ENCODE measurements at regions not wholly inside any gene's neighbourhood (a gene's known extent, or its start where the extent isn't known, plus 50 kb on each side); places are given as distances from the start of the nearest gene placed in this dataset.

DNA sequence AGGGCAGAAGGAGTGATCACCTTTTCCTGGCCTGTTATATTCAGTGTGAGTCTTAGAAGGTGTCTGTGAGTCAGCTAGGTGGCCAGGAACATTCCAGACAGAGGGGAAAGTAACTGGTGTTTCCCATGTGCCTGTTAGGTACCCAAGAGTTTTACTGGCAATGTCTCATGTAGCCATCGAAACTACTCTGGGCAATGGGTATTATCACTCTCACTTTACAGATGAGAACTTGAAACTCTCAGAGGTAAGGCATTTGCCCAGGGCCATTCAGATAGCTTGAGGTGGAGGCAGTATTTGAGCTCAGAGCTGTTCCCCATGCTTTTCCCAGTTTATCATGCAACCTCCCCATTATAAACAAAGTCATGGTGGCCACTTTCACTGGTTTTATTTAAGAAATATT is 80.4 kb upstream of the NHS start:
- ChIA-PET SMC1A (ENCODE audit: uncharacterized antibody, unreplicated experiment) (interaction anchor here (0.9 kb wide), 1 partner anchor 51 kb away, joined by 3 read pairs; no protein-coding TSS in a partner anchor), RAD21 (ENCODE audit: unreplicated experiment) (no interaction called here), CTCF (no interaction called here), POLR2A (interaction anchor here (0.7 kb wide), 1 partner anchor 21 kb away, joined by 5 read pairs; no protein-coding TSS in a partner anchor)
- Histone ChIP-seq H3K9me3 (replicated peaks; ENCODE audit: control insufficient read depth, insufficient read depth, low read length) (no peaks in the 10 kb centered on the region), H3K27me3 (replicated peaks in 1 of 2; ENCODE audit: control insufficient read depth in 2 of 2, insufficient read depth in 2 of 2, low read length in 1 of 2) (no peaks in the 10 kb centered on the region), H2AFZ (ENCODE audit: control insufficient read depth, low read depth, low read length) (no peak overlapping the region), H3K9ac (ENCODE audit: control insufficient read depth, insufficient read depth, low read length) (no peak overlapping the region), H4K20me1 (ENCODE audit: control insufficient read depth, insufficient read depth) (no peaks in the 10 kb centered on the region), H3K27ac (ENCODE audit: control insufficient read depth, insufficient read depth) (no peak overlapping the region), H3K4me1 (ENCODE audit: control insufficient read depth, insufficient read depth, low read length) (no peaks in the 10 kb centered on the region), H3K79me2 (ENCODE audit: control insufficient read depth, insufficient read depth, low read length) (no peaks in the 10 kb centered on the region), H3K4me2 (ENCODE audit: control insufficient read depth, insufficient read depth) (no peak overlapping the region), H3K36me3 (ENCODE audit: control insufficient read depth in 2 of 2, insufficient read depth in 2 of 2, low read length in 1 of 2) (no peaks in the 10 kb centered on the region), H3K4me3 (no peak overlapping the region)
- DNase-seq (ENCODE audit: low read depth, low spot score) (no peak), ATAC-seq (no peak), FAIRE-seq (no peak)
- WGBS (ENCODE audit: insufficient coverage, insufficient replicate concordance, low lambda C conversion rate, missing lambda C conversion rate), result 0% methylated on average over 1 of the region's 1 CpG
- in situ Hi-C loops (cut with MboI), result no loop called here
- intact Hi-C loops (cut with micrococcal nuclease; ENCODE audit: unreplicated experiment), result no loop called here
- no TSS peak for BruUV-seq (replicated peaks)
- TF ChIP-seq TCF7 (IDR thresholded peaks at IDR 0.05; ENCODE audit: borderline replicate concordance), result no peak
- no peak for TF ChIP-seq POLR2AphosphoS2 (IDR thresholded peaks at IDR 0.05; ENCODE audit: low read depth, low read length)
- no peak for TF ChIP-seq HDGF (IDR thresholded peaks at IDR 0.05)
- TF ChIP-seq, protein P1, sequence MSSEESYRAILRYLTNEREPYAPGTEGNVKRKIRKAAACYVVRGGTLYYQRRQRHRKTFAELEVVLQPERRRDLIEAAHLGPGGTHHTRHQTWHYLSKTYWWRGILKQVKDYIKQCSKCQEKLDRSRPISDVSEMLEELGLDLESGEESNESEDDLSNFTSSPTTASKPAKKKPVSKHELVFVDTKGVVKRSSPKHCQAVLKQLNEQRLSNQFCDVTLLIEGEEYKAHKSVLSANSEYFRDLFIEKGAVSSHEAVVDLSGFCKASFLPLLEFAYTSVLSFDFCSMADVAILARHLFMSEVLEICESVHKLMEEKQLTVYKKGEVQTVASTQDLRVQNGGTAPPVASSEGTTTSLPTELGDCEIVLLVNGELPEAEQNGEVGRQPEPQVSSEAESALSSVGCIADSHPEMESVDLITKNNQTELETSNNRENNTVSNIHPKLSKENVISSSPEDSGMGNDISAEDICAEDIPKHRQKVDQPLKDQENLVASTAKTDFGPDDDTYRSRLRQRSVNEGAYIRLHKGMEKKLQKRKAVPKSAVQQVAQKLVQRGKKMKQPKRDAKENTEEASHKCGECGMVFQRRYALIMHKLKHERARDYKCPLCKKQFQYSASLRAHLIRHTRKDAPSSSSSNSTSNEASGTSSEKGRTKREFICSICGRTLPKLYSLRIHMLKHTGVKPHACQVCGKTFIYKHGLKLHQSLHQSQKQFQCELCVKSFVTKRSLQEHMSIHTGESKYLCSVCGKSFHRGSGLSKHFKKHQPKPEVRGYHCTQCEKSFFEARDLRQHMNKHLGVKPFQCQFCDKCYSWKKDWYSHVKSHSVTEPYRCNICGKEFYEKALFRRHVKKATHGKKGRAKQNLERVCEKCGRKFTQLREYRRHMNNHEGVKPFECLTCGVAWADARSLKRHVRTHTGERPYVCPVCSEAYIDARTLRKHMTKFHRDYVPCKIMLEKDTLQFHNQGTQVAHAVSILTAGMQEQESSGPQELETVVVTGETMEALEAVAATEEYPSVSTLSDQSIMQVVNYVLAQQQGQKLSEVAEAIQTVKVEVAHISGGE (CRISPR knock-in tag; IDR thresholded peaks at IDR 0.05), result no peak
- TF ChIP-seq TAF1 (IDR thresholded peaks at IDR 0.05; ENCODE audit: borderline replicate concordance, low read depth, low read length), result no peak
- no peak for TF ChIP-seq JUNB (IDR thresholded peaks at IDR 0.05)
- no peak for TF ChIP-seq ETV6 (conservative IDR thresholded peaks at IDR 0.05 in 1 of 2, IDR thresholded peaks at IDR 0.05 in 1 of 2; ENCODE audit: borderline replicate concordance in 1 of 2, low read depth in 1 of 2)
- TF ChIP-seq, protein P2, sequence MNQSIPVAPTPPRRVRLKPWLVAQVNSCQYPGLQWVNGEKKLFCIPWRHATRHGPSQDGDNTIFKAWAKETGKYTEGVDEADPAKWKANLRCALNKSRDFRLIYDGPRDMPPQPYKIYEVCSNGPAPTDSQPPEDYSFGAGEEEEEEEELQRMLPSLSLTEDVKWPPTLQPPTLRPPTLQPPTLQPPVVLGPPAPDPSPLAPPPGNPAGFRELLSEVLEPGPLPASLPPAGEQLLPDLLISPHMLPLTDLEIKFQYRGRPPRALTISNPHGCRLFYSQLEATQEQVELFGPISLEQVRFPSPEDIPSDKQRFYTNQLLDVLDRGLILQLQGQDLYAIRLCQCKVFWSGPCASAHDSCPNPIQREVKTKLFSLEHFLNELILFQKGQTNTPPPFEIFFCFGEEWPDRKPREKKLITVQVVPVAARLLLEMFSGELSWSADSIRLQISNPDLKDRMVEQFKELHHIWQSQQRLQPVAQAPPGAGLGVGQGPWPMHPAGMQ (IDR thresholded peaks at IDR 0.05; ENCODE audit: borderline replicate concordance), result no peak
- no peak for TF ChIP-seq MTA3 (IDR thresholded peaks at IDR 0.05; ENCODE audit: borderline replicate concordance, low read length)
- no peak for TF ChIP-seq CHD4 (IDR thresholded peaks at IDR 0.05)
- TF ChIP-seq SIX5 (IDR thresholded peaks at IDR 0.05; ENCODE audit: low read depth, low read length, severe bottlenecking), result no peak
- TF ChIP-seq, protein P3, sequence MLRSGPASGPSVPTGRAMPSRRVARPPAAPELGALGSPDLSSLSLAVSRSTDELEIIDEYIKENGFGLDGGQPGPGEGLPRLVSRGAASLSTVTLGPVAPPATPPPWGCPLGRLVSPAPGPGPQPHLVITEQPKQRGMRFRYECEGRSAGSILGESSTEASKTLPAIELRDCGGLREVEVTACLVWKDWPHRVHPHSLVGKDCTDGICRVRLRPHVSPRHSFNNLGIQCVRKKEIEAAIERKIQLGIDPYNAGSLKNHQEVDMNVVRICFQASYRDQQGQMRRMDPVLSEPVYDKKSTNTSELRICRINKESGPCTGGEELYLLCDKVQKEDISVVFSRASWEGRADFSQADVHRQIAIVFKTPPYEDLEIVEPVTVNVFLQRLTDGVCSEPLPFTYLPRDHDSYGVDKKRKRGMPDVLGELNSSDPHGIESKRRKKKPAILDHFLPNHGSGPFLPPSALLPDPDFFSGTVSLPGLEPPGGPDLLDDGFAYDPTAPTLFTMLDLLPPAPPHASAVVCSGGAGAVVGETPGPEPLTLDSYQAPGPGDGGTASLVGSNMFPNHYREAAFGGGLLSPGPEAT (IDR thresholded peaks at IDR 0.05; ENCODE audit: low read depth), result no peak
- TF ChIP-seq, protein P4, sequence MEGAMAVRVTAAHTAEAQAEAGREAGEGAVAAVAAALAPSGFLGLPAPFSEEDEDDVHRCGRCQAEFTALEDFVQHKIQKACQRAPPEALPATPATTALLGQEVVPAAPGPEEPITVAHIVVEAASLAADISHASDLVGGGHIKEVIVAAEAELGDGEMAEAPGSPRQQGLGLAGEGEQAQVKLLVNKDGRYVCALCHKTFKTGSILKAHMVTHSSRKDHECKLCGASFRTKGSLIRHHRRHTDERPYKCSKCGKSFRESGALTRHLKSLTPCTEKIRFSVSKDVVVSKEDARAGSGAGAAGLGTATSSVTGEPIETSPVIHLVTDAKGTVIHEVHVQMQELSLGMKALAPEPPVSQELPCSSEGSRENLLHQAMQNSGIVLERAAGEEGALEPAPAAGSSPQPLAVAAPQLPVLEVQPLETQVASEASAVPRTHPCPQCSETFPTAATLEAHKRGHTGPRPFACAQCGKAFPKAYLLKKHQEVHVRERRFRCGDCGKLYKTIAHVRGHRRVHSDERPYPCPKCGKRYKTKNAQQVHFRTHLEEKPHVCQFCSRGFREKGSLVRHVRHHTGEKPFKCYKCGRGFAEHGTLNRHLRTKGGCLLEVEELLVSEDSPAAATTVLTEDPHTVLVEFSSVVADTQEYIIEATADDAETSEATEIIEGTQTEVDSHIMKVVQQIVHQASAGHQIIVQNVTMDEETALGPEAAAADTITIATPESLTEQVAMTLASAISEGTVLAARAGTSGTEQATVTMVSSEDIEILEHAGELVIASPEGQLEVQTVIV (IDR thresholded peaks at IDR 0.05; ENCODE audit: borderline replicate concordance, partially characterized antibody), result no peak

All from GM12878 (cell line).